Keratinocyte (primary cell): ENCODE measurements at regions not wholly inside any gene's neighbourhood (a gene's known extent, or its start where the extent isn't known, plus 50 kb on each side); places are given as distances from the start of the nearest gene placed in this dataset.

ENCODE experiments used
- DNase-seq: peaks from one replicate; pipeline ENCODE4 v3.0.0-alpha.2; 2011; ENCODE audit warnings: low read depth, missing footprints, low spot score
- FAIRE-seq: peaks from 2 replicates; lab custom pipeline; 2011; peaks lifted over from hg19 to GRCh38; lab: Jason Lieb, UNC
- H2AFZ ChIP-seq: 2 replicates; pipeline ENCODE4 v1.6.0; 2012; ENCODE audit warnings: low read length, control low read depth, inconsistent platforms; ENCODE audit not compliant: control insufficient read depth
- H3K27ac ChIP-seq: 2 replicates; pipeline ENCODE4 v1.5.1; 2011; ENCODE audit warnings: low read length; ENCODE audit not compliant: control insufficient read depth, insufficient read depth
- H3K27me3 ChIP-seq: 3 replicates; pipeline ENCODE4 v1.6.0; 2011; ENCODE audit warnings: low read length; ENCODE audit not compliant: control insufficient read depth, insufficient read depth; ENCODE audit errors: extremely low read depth
- H3K36me3 ChIP-seq, 2 experiments: 2 replicates in 1 of 2; 3 replicates in 1 of 2; pipeline ENCODE4 v1.5.1; 2011; ENCODE audit warnings: low read length in 2 of 2, mild to moderate bottlenecking in 1 of 2; ENCODE audit not compliant: control insufficient read depth in 2 of 2, insufficient read depth in 2 of 2; ENCODE audit errors: extremely low read depth in 1 of 2
- H3K4me1 ChIP-seq: 3 replicates; pipeline ENCODE4 v1.5.1; 2011; ENCODE audit warnings: low read length; ENCODE audit not compliant: control insufficient read depth, insufficient read depth; ENCODE audit errors: extremely low read depth
- H3K4me2 ChIP-seq: 3 replicates; pipeline ENCODE4 v1.6.0; 2011; ENCODE audit warnings: low read depth, low read length; ENCODE audit not compliant: control insufficient read depth, insufficient read depth; ENCODE audit errors: extremely low read depth
- H3K4me3 ChIP-seq, 3 experiments: fragments of 200-600 bp in 1 of 3; sonication (generic) in 1 of 3; 2 replicates in 2 of 3; 3 replicates in 1 of 3; pipeline ENCODE4 v1.5.1; 2011 to 2016; ENCODE audit warnings: low read length in 3 of 3, mild to moderate bottlenecking in 3 of 3, control low read depth in 2 of 3, inconsistent platforms in 1 of 3, low read depth in 1 of 3, mixed read lengths in 1 of 3, mixed run types in 1 of 3, moderate library complexity in 1 of 3; ENCODE audit not compliant: control insufficient read depth in 2 of 3, insufficient read depth in 2 of 3; ENCODE audit errors: extremely low read depth in 1 of 3
- H3K79me2 ChIP-seq: 2 replicates; pipeline ENCODE4 v1.6.0; 2012; ENCODE audit warnings: low read length; ENCODE audit not compliant: control insufficient read depth, insufficient read depth
- H3K9ac ChIP-seq: 3 replicates; pipeline ENCODE4 v1.6.0; 2011; ENCODE audit warnings: low read length; ENCODE audit not compliant: control insufficient read depth, insufficient read depth; ENCODE audit errors: extremely low read depth
- H3K9me1 ChIP-seq: 3 replicates; pipeline ENCODE4 v1.6.0; 2011; ENCODE audit warnings: low read length; ENCODE audit not compliant: control insufficient read depth, insufficient read depth; ENCODE audit errors: extremely low read depth
- H3K9me3 ChIP-seq: 2 replicates; pipeline ENCODE4 v1.5.1; 2012; ENCODE audit warnings: low read depth, low read length; ENCODE audit not compliant: control insufficient read depth
- H4K20me1 ChIP-seq: 3 replicates; pipeline ENCODE4 v1.6.0; 2011; ENCODE audit warnings: low read length; ENCODE audit not compliant: control insufficient read depth, insufficient read depth; ENCODE audit errors: extremely low read depth
- EZH2 ChIP-seq: IDR thresholded peaks from one replicate; pipeline ENCODE4 v1.6.1; 2012; ENCODE audit warnings: inconsistent platforms, mild to moderate bottlenecking, low read length, moderate library complexity
- dilution Hi-C: fragments of 300-500 bp; cut with MboI; formaldehyde crosslinking; loops from one replicate; pipeline ENCODE4 v1.7.0; 2020; ENCODE audit warnings: low sequenced_read_pairs; ENCODE audit not compliant: extremely low pct_ligation_motif_present
- TF ChIP-seq, protein P1 (sequence below), 3 experiments: IDR thresholded peaks in 1 of 3; conservative IDR thresholded peaks in 1 of 3; optimal IDR thresholded peaks in 1 of 3; 2 replicates in 2 of 3; 3 replicates in 1 of 3; pipeline versions ENCODE3 to v1.5.1; 2011; ENCODE audit warnings: low read length in 3 of 3, mild to moderate bottlenecking in 3 of 3, moderate library complexity in 2 of 3, control low read depth in 1 of 3, inconsistent platforms in 1 of 3; ENCODE audit not compliant: insufficient read depth in 2 of 3; ENCODE audit errors: extremely low read depth in 1 of 3

DNA sequence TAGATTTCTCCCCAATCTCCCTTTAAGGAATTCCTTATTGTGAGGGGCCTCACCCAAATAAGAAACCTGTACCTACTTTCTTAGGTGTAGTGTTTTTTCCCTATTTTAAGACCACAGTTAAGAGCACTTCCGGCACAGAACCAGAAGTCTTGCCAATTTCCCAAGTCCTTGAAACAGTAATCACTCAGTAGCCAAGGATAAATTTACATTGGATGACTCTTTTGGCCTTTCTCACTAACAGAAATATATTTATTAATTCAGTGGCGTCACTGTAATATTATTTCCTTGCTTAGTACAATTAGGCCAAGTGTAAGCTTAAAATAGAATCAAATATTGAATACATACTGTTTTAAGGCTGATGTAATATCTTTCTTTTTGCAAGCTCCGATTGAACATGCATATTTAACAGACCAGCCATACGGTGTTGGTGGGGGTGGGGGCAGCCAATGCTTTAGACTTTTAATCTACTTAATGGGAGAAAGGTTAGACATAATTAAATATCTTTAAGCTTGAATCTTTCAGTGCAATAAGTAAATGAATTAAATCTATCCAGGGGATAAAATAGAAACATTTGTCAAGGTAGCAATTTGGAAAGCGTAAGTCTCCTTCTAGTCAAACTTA lies 50.8 kb upstream of the ITGA6 start:
- dilution Hi-C loops, result no loop called here

DNA sequence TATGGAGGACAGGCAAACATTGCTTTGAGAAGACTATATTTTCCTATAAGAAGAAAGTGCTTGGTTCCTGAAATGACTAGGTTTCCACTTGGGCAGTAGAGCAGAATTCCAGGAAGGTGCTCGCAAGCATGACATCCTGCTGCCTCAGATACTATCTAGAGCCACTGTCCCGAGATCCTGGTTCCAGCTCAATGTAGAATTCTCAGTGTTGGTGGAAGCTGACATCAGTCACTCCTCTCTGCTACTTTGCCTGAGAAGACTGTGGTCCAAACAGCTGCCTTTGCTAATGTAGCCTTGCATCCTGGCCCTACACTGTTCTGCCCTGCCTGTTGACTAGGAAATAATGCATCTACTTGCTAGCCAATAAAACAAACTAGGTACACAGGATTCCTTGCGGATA lies 50.0 kb upstream of the ITGA6 start:
- H3K27me3 ChIP-seq, result no peaks in the 10 kb centered on the region
- FAIRE-seq (no peak), DNase-seq (no peak)
- no peaks in the 10 kb centered on the region for H3K79me2 ChIP-seq
- no peak overlapping the region for H3K4me2 ChIP-seq
- H3K27ac ChIP-seq, result no peak overlapping the region
- dilution Hi-C loops, result no loop called here
- peaks cover 2% of the 10 kb centered on the region for H3K9me3 ChIP-seq
- peaks cover 22% of the 10 kb centered on the region for H3K4me1 ChIP-seq
- H3K36me3 ChIP-seq, result no peaks in the 10 kb centered on the region
- no peaks in the 10 kb centered on the region for H4K20me1 ChIP-seq
- H3K9ac ChIP-seq, result no peak overlapping the region
- H3K4me3 ChIP-seq, result no peak overlapping the region
- TF ChIP-seq, protein P1, sequence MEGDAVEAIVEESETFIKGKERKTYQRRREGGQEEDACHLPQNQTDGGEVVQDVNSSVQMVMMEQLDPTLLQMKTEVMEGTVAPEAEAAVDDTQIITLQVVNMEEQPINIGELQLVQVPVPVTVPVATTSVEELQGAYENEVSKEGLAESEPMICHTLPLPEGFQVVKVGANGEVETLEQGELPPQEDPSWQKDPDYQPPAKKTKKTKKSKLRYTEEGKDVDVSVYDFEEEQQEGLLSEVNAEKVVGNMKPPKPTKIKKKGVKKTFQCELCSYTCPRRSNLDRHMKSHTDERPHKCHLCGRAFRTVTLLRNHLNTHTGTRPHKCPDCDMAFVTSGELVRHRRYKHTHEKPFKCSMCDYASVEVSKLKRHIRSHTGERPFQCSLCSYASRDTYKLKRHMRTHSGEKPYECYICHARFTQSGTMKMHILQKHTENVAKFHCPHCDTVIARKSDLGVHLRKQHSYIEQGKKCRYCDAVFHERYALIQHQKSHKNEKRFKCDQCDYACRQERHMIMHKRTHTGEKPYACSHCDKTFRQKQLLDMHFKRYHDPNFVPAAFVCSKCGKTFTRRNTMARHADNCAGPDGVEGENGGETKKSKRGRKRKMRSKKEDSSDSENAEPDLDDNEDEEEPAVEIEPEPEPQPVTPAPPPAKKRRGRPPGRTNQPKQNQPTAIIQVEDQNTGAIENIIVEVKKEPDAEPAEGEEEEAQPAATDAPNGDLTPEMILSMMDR (optimal IDR thresholded peaks at IDR 0.05 in 1 of 3, IDR thresholded peaks at IDR 0.05 in 1 of 3, conservative IDR thresholded peaks at IDR 0.05 in 1 of 3; ENCODE audit: extremely low read depth in 1 of 3, insufficient read depth in 2 of 3, low read length in 3 of 3), result no peak
- no peak for TF ChIP-seq EZH2
- no peak overlapping the region for H2AFZ ChIP-seq
- no peaks in the 10 kb centered on the region for H3K9me1 ChIP-seq

More for the DNA sequence above, 50.8 kb upstream of the ITGA6 start:
- no peaks in the 10 kb centered on the region for H3K27me3 ChIP-seq
- H3K4me3 ChIP-seq, result no peak overlapping the region
- FAIRE-seq, result no peak
- no peak for DNase-seq
- H3K79me2 ChIP-seq, result no peaks in the 10 kb centered on the region
- no peak overlapping the region for H3K9ac ChIP-seq
- no peak overlapping the region for H3K4me2 ChIP-seq
- TF ChIP-seq, protein P1 (optimal IDR thresholded peaks at IDR 0.05 in 1 of 3, IDR thresholded peaks at IDR 0.05 in 1 of 3, conservative IDR thresholded peaks at IDR 0.05 in 1 of 3; ENCODE audit: extremely low read depth in 1 of 3, insufficient read depth in 2 of 3, low read length in 3 of 3), result no peak
- no peak for TF ChIP-seq EZH2
- H3K36me3 ChIP-seq, result no peaks in the 10 kb centered on the region
- no peak overlapping the region for H2AFZ ChIP-seq
- no peak overlapping the region for H3K27ac ChIP-seq
- no peaks in the 10 kb centered on the region for H4K20me1 ChIP-seq
- no peaks in the 10 kb centered on the region for H3K9me1 ChIP-seq
- H3K9me3 ChIP-seq, result peaks cover 2% of the 10 kb centered on the region
- peaks cover 28% of the 10 kb centered on the region for H3K4me1 ChIP-seq
